ENCODE measurements at regions not wholly inside any gene's neighbourhood (a gene's known extent, or its start where the extent isn't known, plus 50 kb on each side); places are given as distances from the start of the nearest gene placed in this dataset.

GRCh38 chr12:132417741-132418140 is 72.2 kb upstream of the FBRSL1 start:
- no peak for TF ChIP-seq FOXM1 (IDR thresholded peaks at IDR 0.05; ENCODE audit: borderline replicate concordance, low read depth)
- TF ChIP-seq ZBTB7A (IDR thresholded peaks at IDR 0.05; ENCODE audit: low read depth) = no peak
- TF ChIP-seq TEAD4 (IDR thresholded peaks at IDR 0.05) = no peak
- no peak for TF ChIP-seq NFIC (IDR thresholded peaks at IDR 0.05)
- TF ChIP-seq CEBPB (IDR thresholded peaks at IDR 0.05) = no peak
- TF ChIP-seq, protein P1, sequence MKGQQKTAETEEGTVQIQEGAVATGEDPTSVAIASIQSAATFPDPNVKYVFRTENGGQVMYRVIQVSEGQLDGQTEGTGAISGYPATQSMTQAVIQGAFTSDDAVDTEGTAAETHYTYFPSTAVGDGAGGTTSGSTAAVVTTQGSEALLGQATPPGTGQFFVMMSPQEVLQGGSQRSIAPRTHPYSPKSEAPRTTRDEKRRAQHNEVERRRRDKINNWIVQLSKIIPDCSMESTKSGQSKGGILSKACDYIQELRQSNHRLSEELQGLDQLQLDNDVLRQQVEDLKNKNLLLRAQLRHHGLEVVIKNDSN (IDR thresholded peaks at IDR 0.05) = no peak
- TF ChIP-seq EGR1 (IDR thresholded peaks at IDR 0.05) = no peak
- no peak for TF ChIP-seq TCF12 (IDR thresholded peaks at IDR 0.05; ENCODE audit: low read depth)
- TF ChIP-seq CREB1 (IDR thresholded peaks at IDR 0.05; ENCODE audit: low read depth) = no peak
- no peak for TF ChIP-seq TAF1 (IDR thresholded peaks at IDR 0.05; ENCODE audit: low read depth)
- TF ChIP-seq REST (IDR thresholded peaks at IDR 0.05; ENCODE audit: low read depth) = no peak
- TF ChIP-seq, protein P2, sequence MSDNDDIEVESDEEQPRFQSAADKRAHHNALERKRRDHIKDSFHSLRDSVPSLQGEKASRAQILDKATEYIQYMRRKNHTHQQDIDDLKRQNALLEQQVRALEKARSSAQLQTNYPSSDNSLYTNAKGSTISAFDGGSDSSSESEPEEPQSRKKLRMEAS (IDR thresholded peaks at IDR 0.05) = no peak
- TF ChIP-seq EP300 (IDR thresholded peaks at IDR 0.05; ENCODE audit: borderline replicate concordance) = no peak
- no peak for TF ChIP-seq RAD21 (IDR thresholded peaks at IDR 0.05; ENCODE audit: low read depth)
- TF ChIP-seq YY1 (IDR thresholded peaks at IDR 0.05; ENCODE audit: low read depth) = no peak

GRCh38 chr12:132416827-132417226 is 73.1 kb upstream of the FBRSL1 start:
- TF ChIP-seq REST (IDR thresholded peaks at IDR 0.05; ENCODE audit: low read depth) = no peak
- no peak for TF ChIP-seq RAD21 (IDR thresholded peaks at IDR 0.05; ENCODE audit: low read depth)
- no peak for TF ChIP-seq CREB1 (IDR thresholded peaks at IDR 0.05; ENCODE audit: low read depth)
- no peak for TF ChIP-seq TAF1 (IDR thresholded peaks at IDR 0.05; ENCODE audit: low read depth)
- no peak for TF ChIP-seq CEBPB (IDR thresholded peaks at IDR 0.05)
- no peak for TF ChIP-seq NFIC (IDR thresholded peaks at IDR 0.05)

GRCh38 chr12:132416121-132416673 is 73.8 kb upstream of the FBRSL1 start:
- TF ChIP-seq FOXM1 (IDR thresholded peaks at IDR 0.05; ENCODE audit: borderline replicate concordance, low read depth) (no peak), EP300 (IDR thresholded peaks at IDR 0.05; ENCODE audit: borderline replicate concordance) (no peak), NFIC (IDR thresholded peaks at IDR 0.05) (no peak), RAD21 (IDR thresholded peaks at IDR 0.05; ENCODE audit: low read depth) (no peak), TAF1 (IDR thresholded peaks at IDR 0.05; ENCODE audit: low read depth) (no peak), CEBPB (IDR thresholded peaks at IDR 0.05) (no peak), EGR1 (IDR thresholded peaks at IDR 0.05) (no peak), REST (IDR thresholded peaks at IDR 0.05; ENCODE audit: low read depth) (no peak)
- TF ChIP-seq, protein P1 (IDR thresholded peaks at IDR 0.05) = no peak

DNA sequence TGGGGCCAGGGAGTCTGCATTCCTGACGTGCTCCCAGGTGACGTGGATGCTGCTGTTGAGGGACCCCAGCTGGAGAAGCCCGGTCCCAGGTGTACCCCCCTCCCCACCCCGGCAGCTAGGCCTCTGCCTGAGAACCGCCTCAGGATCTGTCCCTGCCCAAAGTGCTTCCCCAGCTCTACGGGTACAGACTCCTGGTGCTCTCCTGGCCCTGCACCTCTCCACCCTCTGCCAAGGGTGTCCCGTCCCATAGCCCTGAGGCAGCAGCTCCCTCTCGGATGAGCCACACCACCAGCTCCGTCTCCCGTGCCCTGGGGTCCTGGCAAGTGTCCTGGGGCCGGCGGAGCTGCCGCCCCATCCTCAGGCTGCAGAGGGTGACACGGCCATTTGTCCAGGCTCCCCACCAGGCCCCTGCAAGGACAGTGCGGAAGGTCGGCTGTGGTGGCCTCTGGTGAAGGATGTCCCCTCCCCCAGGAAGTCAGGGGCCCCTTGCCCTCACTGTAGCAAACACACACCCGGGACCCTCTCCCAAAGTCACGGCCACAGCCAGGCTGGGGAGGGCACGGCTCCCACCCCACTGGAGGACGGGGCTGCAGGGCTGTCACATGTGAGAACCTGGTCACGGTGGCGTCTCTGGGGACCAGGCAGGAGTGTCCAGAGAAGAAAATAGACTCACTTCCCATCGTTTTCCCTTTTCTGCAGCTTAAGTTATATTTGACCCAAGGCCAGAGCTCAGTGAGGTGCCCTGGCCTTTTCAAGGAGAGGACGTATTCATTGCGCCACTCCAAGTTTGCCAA is 74.4 kb upstream of the FBRSL1 start:
- no peak for TF ChIP-seq ZBTB7A (IDR thresholded peaks at IDR 0.05; ENCODE audit: low read depth)
- TF ChIP-seq NFIC (IDR thresholded peaks at IDR 0.05) = no peak
- TF ChIP-seq REST (IDR thresholded peaks at IDR 0.05; ENCODE audit: low read depth) = no peak
- no peak for TF ChIP-seq FOXM1 (IDR thresholded peaks at IDR 0.05; ENCODE audit: borderline replicate concordance, low read depth)
- no peak for TF ChIP-seq TEAD4 (IDR thresholded peaks at IDR 0.05)
- no peak for TF ChIP-seq EP300 (IDR thresholded peaks at IDR 0.05; ENCODE audit: borderline replicate concordance)
- no peak for TF ChIP-seq TCF12 (IDR thresholded peaks at IDR 0.05; ENCODE audit: low read depth)
- TF ChIP-seq RAD21 (IDR thresholded peaks at IDR 0.05; ENCODE audit: low read depth) = no peak
- no peak for TF ChIP-seq TAF1 (IDR thresholded peaks at IDR 0.05; ENCODE audit: low read depth)
